SU-DHL-6 (cell line): ENCODE measurements at regions not wholly inside any gene's neighbourhood (a gene's known extent, or its start where the extent isn't known, plus 50 kb on each side); places are given as distances from the start of the nearest gene placed in this dataset.

Source experiments
- H2AFZ ChIP-seq: fragments of 200-600 bp; sonication (generic); 2 replicates; pipeline ENCODE4 v1.6.1; 2014; ENCODE audit warnings: low read depth, mild to moderate bottlenecking, moderate library complexity, mixed read lengths, antibody characterized with exemption, low read length; ENCODE audit not compliant: severe bottlenecking
- H3F3A ChIP-seq: fragments of 200-600 bp; shearing (Covaris generic); 2 replicates; pipeline ENCODE4 v1.6.0; 2016; ENCODE audit warnings: antibody characterized with exemption, mild to moderate bottlenecking; ENCODE audit not compliant: insufficient read depth
- H3K27ac ChIP-seq: fragments of 200-600 bp; sonication (generic); 2 replicates; pipeline ENCODE4 v1.5.1; 2016; ENCODE audit warnings: low read depth, mild to moderate bottlenecking, low read length, moderate library complexity, mixed read lengths
- H3K27me3 ChIP-seq: fragments of 200-600 bp; sonication (generic), shearing (Covaris generic); 2 replicates; pipeline ENCODE4 v1.6.0; 2014; ENCODE audit warnings: mild to moderate bottlenecking, low read length
- H3K36me3 ChIP-seq: fragments of 200-600 bp; sonication (generic); 2 replicates; pipeline ENCODE4 v1.6.1; 2014; ENCODE audit warnings: mild to moderate bottlenecking, low read length, mixed read lengths
- H3K4me2 ChIP-seq: fragments of 300-600, 200-600 bp; shearing (Covaris generic), sonication (generic); 2 replicates; pipeline ENCODE4 v1.6.0; 2014; ENCODE audit warnings: low read length, low read depth, mild to moderate bottlenecking; ENCODE audit not compliant: poor library complexity, severe bottlenecking
- H3K4me3 ChIP-seq: fragments of 200-600 bp; sonication (generic); 2 replicates; pipeline ENCODE4 v1.5.1; 2014; ENCODE audit warnings: antibody characterized with exemption, low read length, mild to moderate bottlenecking, mixed read lengths; ENCODE audit not compliant: insufficient read depth, poor library complexity, severe bottlenecking
- H3K79me2 ChIP-seq: fragments of 200-600 bp; sonication (generic); 2 replicates; pipeline ENCODE4 v1.6.1; 2014; ENCODE audit warnings: mild to moderate bottlenecking, low read length, moderate library complexity; ENCODE audit not compliant: insufficient read depth
- H3K9ac ChIP-seq: fragments of 200-600 bp; sonication (generic); 2 replicates; pipeline ENCODE4 v1.7.0; 2014; ENCODE audit warnings: mild to moderate bottlenecking, low read length
- H3K9me2 ChIP-seq: fragments of 200-600 bp; sonication (generic); replicated peaks from 2 replicates; pipeline ENCODE4 v1.6.1; 2014; ENCODE audit warnings: low read length; ENCODE audit not compliant: insufficient read depth
- H3K9me3 ChIP-seq: fragments of 200-600 bp; sonication (generic); 2 replicates; pipeline ENCODE4 v1.6.1; 2014; ENCODE audit warnings: low read length, mixed read lengths; ENCODE audit not compliant: insufficient read depth
- H4K20me1 ChIP-seq: fragments of 200-600 bp; sonication (generic); 2 replicates; pipeline ENCODE4 v1.6.1; 2014; ENCODE audit warnings: low read depth, mild to moderate bottlenecking, antibody characterized with exemption, low read length, moderate library complexity, mixed read lengths
- EZH2phosphoT487 ChIP-seq: fragments of 200-600 bp; sonication (generic), shearing (Covaris generic); conservative IDR thresholded peaks from 2 replicates; pipeline ENCODE4 v1.6.1; 2018; ENCODE audit warnings: mild to moderate bottlenecking, antibody characterized with exemption, low read length, moderate library complexity, mixed read lengths
- TF ChIP-seq, protein P1 (sequence below): fragments of 200-600 bp; sonication (generic); IDR thresholded peaks from one replicate; pipeline ENCODE4 v1.5.1; 2017; ENCODE audit warnings: antibody characterized with exemption, mild to moderate bottlenecking, low read length, moderate library complexity; ENCODE audit not compliant: insufficient read depth, poor library complexity, severe bottlenecking

DNA sequence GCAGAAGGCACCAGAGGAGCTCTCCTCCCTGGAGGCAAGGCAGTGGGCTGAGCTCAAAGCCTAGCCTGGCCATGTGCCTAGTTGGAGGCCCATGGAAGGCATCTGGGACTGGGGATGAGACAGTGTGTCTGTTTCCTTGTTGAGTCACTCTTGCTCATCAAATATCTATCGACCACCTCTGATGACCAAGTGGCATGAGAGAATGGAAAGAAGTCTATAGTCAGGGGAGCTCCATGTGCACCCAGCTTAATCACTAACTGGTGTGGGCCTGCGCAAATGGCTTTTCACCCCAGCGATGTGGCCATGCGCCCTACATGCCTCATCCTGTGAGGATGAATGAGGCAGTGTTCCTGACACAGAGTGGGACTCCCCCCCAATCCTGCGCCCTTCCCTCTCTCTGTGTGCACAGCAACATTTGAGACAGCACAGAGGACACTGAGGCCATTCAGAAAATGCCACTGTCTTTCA is 229.9 kb downstream of the RPS24 start:
- Histone ChIP-seq H3K79me2 (no peaks in the 10 kb centered on the region), H2AFZ (no peak overlapping the region)

DNA sequence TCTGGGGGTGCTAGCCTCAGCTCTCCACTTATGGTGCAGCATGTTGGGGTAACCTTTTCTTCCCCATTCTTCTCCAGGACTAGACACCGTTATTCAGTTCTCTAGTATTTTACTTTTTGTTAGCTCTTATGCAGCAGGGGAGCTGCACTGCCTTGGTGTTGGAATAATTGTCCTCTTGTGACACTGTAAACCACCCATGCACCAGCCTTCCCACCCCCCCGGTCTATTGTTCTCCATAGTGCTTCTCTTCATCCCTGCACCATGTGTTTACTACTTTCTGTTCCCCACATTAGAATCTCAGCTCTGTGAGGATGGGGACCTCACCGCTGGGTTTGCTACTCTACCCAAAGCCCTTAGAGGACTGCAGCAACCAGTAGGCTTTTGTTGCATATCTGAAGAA is 230.7 kb downstream of the RPS24 start:
- Histone ChIP-seq H2AFZ (no peak overlapping the region), H3K9ac (no peak overlapping the region), H3K4me2 (no peak overlapping the region), H3K27ac (no peak overlapping the region), H3K9me3 (no peaks in the 10 kb centered on the region), H3K79me2 (no peaks in the 10 kb centered on the region), H3F3A (no peaks in the 10 kb centered on the region), H4K20me1 (no peaks in the 10 kb centered on the region), H3K4me3 (no peak overlapping the region), H3K9me2 (no peaks in the 10 kb centered on the region), H3K36me3 (no peaks in the 10 kb centered on the region), H3K27me3 (no peaks in the 10 kb centered on the region)
- TF ChIP-seq EZH2phosphoT487, result no peak
- TF ChIP-seq, protein P1, sequence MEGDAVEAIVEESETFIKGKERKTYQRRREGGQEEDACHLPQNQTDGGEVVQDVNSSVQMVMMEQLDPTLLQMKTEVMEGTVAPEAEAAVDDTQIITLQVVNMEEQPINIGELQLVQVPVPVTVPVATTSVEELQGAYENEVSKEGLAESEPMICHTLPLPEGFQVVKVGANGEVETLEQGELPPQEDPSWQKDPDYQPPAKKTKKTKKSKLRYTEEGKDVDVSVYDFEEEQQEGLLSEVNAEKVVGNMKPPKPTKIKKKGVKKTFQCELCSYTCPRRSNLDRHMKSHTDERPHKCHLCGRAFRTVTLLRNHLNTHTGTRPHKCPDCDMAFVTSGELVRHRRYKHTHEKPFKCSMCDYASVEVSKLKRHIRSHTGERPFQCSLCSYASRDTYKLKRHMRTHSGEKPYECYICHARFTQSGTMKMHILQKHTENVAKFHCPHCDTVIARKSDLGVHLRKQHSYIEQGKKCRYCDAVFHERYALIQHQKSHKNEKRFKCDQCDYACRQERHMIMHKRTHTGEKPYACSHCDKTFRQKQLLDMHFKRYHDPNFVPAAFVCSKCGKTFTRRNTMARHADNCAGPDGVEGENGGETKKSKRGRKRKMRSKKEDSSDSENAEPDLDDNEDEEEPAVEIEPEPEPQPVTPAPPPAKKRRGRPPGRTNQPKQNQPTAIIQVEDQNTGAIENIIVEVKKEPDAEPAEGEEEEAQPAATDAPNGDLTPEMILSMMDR, result no peak

More for the DNA sequence above, 229.9 kb downstream of the RPS24 start:
- no peaks in the 10 kb centered on the region for H3K27me3 ChIP-seq
- no peaks in the 10 kb centered on the region for H3K9me3 ChIP-seq
- H4K20me1 ChIP-seq, result no peaks in the 10 kb centered on the region
- H3K9me2 ChIP-seq, result no peaks in the 10 kb centered on the region
- H3K9ac ChIP-seq, result no peak overlapping the region
- H3K36me3 ChIP-seq, result no peaks in the 10 kb centered on the region
- H3K4me2 ChIP-seq, result no peak overlapping the region
- no peaks in the 10 kb centered on the region for H3F3A ChIP-seq
- H3K27ac ChIP-seq, result no peak overlapping the region
- no peak for TF ChIP-seq EZH2phosphoT487
- TF ChIP-seq, protein P1, result no peak
- no peak overlapping the region for H3K4me3 ChIP-seq

DNA sequence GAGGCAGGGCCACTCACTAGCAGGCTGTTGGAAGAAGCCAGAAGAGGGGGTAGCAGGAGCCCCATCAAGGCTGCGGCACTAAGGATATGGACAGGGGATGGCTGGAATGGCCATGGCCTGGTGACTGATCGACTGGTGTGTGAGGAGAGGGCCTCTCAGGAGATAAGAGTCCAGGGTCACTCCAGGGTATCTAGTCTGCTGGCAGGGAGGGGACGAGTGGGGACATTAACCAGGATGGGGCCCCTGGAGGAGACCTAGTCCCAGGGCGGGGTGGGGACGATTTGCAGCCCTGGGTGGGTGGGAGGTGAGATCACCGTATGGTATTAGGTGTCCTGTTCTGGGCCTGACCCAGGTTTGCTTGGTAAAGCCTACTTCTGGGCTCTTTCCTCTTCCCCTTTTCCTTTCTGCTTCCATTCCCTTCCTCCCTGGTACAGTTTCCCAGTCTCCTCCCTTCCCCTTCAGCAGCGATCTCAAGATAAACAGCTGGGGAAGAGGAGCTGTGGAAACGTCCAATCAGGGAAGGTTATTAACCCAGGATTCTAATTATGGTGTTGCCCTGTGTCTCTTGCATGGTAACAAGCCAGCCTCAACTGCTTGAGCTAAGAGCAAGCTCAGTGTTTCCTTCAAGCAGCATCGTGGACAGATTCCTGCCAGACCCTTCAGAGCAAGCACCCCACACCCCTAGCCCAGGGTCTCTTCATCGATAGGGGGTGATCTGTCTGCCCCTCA is 233.2 kb downstream of the RPS24 start:
- Histone ChIP-seq H3K9me2 (no peaks in the 10 kb centered on the region), H3K27me3 (no peaks in the 10 kb centered on the region), H3F3A (no peaks in the 10 kb centered on the region), H2AFZ (no peak overlapping the region), H3K79me2 (no peaks in the 10 kb centered on the region), H3K36me3 (no peaks in the 10 kb centered on the region), H3K9ac (no peak overlapping the region), H4K20me1 (no peaks in the 10 kb centered on the region), H3K4me3 (no peak overlapping the region), H3K4me2 (no peak overlapping the region), H3K9me3 (no peaks in the 10 kb centered on the region), H3K27ac (no peak overlapping the region)
- no peak for TF ChIP-seq EZH2phosphoT487
- TF ChIP-seq, protein P1, result no peak
